Activated CD8-positive, alpha-beta T cell treated with anti-CD3 and anti-CD28 coated beads for 36 hours (primary cell): ENCODE measurements at regions not wholly inside any gene's neighbourhood (a gene's known extent, or its start where the extent isn't known, plus 50 kb on each side); places are given as distances from the start of the nearest gene placed in this dataset.

Source experiments
- ATAC-seq: fragments of 200-7000 bp; cut with Tn5 transposase; one replicate; pipeline ENCODE4 v1.10.0; 2021; ENCODE audit warnings: mild to moderate bottlenecking, moderate library complexity
- CTCF ChIA-PET: fragments of 350-600 bp; sonication (Branson Sonifier 250); formaldehyde crosslinking; loops from one replicate; lab custom pipeline; 2021; ENCODE audit warnings: antibody characterized with exemption; lab: Charles Lee
- POLR2A ChIA-PET: fragments of 350-600 bp; sonication (Branson Sonifier 250); formaldehyde crosslinking; loops from one replicate; lab custom pipeline; 2021; ENCODE audit warnings: antibody characterized with exemption; lab: Charles Lee
- DNase-seq: peaks from one replicate; pipeline ENCODE4 v3.0.0-alpha.2; 2020
- H3K27ac Mint-ChIP-seq: one replicate; pipeline ENCODE4 v1.8.0; 2021; ENCODE audit warnings: mild to moderate bottlenecking, mixed read lengths
- H3K27me3 Mint-ChIP-seq: one replicate; pipeline ENCODE4 v1.8.0; 2021; ENCODE audit warnings: mixed read lengths
- H3K36me3 Mint-ChIP-seq: one replicate; pipeline ENCODE4 v1.8.0; 2021; ENCODE audit warnings: low read depth, mixed read lengths
- H3K4me1 Mint-ChIP-seq: one replicate; pipeline ENCODE4 v1.8.0; 2021; ENCODE audit warnings: low read depth, mixed read lengths
- H3K4me3 Mint-ChIP-seq: one replicate; pipeline ENCODE4 v1.8.0; 2021; ENCODE audit warnings: mild to moderate bottlenecking, moderate library complexity, mixed read lengths
- H3K9me3 Mint-ChIP-seq: one replicate; pipeline ENCODE4 v1.8.0; 2021; ENCODE audit warnings: mixed read lengths
- intact Hi-C: fragments of 100-400 bp; cut with micrococcal nuclease; formaldehyde crosslinking; loops from one replicate; pipeline ENCODE4 v1.10.0; 2022
- TF ChIP-seq, protein P1 (sequence below): fragments of 200-600 bp; IDR thresholded peaks from one replicate; pipeline ENCODE4 v1.8.0; 2022; ENCODE audit warnings: antibody characterized with exemption, mild to moderate bottlenecking

DNA sequence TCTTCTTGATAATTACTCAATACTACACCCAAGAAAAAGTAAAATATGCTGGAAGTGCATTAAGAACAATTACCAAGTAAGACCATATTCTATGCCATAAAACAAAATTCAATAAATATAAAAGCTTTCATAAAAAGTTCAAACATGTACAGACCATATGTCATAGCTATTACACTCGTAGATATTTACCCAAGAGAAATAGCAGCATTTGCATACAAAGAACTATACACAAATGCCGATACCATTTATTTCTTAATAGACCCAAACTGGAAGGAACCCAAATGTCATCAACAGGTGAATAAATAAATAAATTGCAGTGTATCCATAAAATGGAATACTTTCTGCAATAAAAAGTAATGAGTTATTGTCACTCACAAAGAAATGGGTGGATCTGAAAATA, 78.3 kb upstream of the SLC16A7 start:
- ATAC-seq (no peak), DNase-seq (no peak)
- H3K9me3 Mint-ChIP-seq = no peaks in the 10 kb centered on the region
- ChIA-PET CTCF (no interaction called here), POLR2A (no interaction called here)
- no peaks in the 10 kb centered on the region for H3K27me3 Mint-ChIP-seq
- no peak overlapping the region for H3K4me3 Mint-ChIP-seq
- no peak overlapping the region for H3K27ac Mint-ChIP-seq
- TF ChIP-seq, protein P1, sequence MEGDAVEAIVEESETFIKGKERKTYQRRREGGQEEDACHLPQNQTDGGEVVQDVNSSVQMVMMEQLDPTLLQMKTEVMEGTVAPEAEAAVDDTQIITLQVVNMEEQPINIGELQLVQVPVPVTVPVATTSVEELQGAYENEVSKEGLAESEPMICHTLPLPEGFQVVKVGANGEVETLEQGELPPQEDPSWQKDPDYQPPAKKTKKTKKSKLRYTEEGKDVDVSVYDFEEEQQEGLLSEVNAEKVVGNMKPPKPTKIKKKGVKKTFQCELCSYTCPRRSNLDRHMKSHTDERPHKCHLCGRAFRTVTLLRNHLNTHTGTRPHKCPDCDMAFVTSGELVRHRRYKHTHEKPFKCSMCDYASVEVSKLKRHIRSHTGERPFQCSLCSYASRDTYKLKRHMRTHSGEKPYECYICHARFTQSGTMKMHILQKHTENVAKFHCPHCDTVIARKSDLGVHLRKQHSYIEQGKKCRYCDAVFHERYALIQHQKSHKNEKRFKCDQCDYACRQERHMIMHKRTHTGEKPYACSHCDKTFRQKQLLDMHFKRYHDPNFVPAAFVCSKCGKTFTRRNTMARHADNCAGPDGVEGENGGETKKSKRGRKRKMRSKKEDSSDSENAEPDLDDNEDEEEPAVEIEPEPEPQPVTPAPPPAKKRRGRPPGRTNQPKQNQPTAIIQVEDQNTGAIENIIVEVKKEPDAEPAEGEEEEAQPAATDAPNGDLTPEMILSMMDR = no peak
- H3K4me1 Mint-ChIP-seq = peaks cover 5% of the 10 kb centered on the region
- no peaks in the 10 kb centered on the region for H3K36me3 Mint-ChIP-seq
- intact Hi-C loops = no loop called here

DNA sequence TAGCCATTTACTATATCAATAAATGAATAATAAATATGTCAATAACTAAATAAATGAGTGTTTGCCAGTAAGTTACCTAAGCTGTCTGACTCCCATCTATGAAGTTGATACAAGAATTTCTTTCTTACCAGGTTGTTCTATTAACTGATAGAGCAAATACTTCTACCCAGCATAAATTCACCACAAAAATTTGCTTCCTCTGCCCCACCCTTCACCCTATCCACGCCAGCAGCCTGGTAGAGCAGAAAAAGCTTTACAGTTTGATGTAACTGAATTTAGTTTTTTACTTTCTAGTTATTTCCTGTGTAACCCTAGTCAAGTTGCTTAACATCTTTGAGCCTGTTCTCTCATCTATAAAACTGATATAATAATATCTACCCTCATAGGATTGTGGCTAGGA, 94.9 kb upstream of the SLC16A7 start:
- no peak overlapping the region for H3K4me3 Mint-ChIP-seq
- ChIA-PET CTCF (interaction anchor here (1.5 kb wide), 1 partner anchor 307 kb away, joined by 3 read pairs; no protein-coding TSS in a partner anchor), POLR2A (interaction anchor here (1.0 kb wide), 1 partner anchor 95 kb away, joined by 3 read pairs; the partner anchor contains the start of gene SLC16A7)
- peaks cover 2% of the 10 kb centered on the region for H3K27me3 Mint-ChIP-seq
- ATAC-seq = no peak
- H3K36me3 Mint-ChIP-seq = no peaks in the 10 kb centered on the region
- intact Hi-C loops = no loop called here
- no peaks in the 10 kb centered on the region for H3K9me3 Mint-ChIP-seq
- no peak overlapping the region for H3K27ac Mint-ChIP-seq
- no peak for DNase-seq
- peaks cover 15% of the 10 kb centered on the region for H3K4me1 Mint-ChIP-seq
- TF ChIP-seq, protein P1 = no peak

DNA sequence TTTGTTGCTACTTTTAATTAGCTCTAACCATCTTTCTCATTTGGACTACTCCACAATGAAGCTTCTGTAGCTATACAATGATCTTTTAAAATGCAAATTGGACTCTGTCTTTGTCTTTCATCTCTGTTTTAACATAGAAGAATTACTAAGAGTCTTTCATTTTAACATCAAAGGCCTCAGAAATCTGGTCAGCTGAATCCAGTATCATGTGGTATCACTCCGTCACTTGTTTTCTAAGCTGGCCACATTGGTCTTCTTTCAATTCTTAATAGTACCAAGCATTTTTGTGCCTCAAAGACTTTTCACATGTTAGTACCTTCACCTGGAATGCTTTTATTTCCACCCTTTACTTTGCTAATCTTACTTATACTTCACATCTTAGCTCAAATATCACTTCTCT, 95.5 kb upstream of the SLC16A7 start:
- no peak overlapping the region for H3K27ac Mint-ChIP-seq
- DNase-seq (no peak), ATAC-seq (no peak)
- POLR2A ChIA-PET = no interaction called here
- CTCF ChIA-PET = interaction anchor here (1.5 kb wide), 1 partner anchor 308 kb away, joined by 3 read pairs; no protein-coding TSS in a partner anchor
- no peaks in the 10 kb centered on the region for H3K9me3 Mint-ChIP-seq
- peaks cover 2% of the 10 kb centered on the region for H3K27me3 Mint-ChIP-seq
- intact Hi-C loops = no loop called here
- H3K36me3 Mint-ChIP-seq = no peaks in the 10 kb centered on the region
- no peak overlapping the region for H3K4me3 Mint-ChIP-seq
- TF ChIP-seq, protein P1 = no peak
- H3K4me1 Mint-ChIP-seq = peaks cover 15% of the 10 kb centered on the region

DNA sequence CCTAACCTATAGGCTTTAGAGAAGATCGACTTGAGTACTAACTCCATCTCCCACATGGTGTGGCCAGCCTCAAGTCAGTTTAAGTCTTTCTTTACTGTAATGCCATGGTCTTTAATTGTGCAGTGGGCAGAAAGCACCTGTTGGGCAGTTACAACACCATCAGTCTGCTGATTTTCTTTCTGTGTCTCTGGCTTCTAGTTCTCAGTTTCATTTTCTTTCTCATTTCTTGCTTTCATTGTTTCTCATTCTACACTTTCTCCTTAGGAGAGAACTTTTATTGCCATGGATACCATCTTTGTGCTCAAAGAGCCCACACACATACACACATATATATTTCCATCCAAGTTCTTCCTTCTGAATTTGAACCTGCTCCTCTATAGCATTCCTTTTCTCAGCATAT, 96.1 kb upstream of the SLC16A7 start:
- no peak overlapping the region for H3K27ac Mint-ChIP-seq
- H3K36me3 Mint-ChIP-seq = no peaks in the 10 kb centered on the region
- peaks cover 15% of the 10 kb centered on the region for H3K4me1 Mint-ChIP-seq
- intact Hi-C loops = no loop called here
- no peaks in the 10 kb centered on the region for H3K9me3 Mint-ChIP-seq
- ATAC-seq (peak; percentile 61), DNase-seq (no peak)
- POLR2A ChIA-PET = no interaction called here
- CTCF ChIA-PET = no interaction called here
- TF ChIP-seq, protein P1 = no peak
- no peak overlapping the region for H3K4me3 Mint-ChIP-seq
- peaks cover 2% of the 10 kb centered on the region for H3K27me3 Mint-ChIP-seq

DNA sequence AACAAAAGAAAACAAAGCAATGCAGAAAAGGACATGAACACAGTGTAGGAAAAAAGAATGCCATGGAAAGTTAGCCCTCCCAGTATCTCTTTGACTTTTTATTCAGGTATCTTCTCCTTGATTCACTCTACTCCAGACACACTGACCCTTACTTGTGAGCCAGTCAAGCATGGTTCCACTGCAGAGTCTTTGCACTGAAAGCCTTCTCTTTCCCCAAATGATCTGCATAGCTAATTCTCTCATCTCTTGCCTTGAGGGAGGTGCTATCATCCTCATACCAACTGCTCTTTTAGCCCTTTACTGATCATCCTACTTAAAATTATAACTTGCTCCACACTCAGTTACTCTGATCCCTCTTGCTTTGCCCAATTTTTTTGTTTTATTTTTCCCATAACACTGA, 101.2 kb upstream of the SLC16A7 start:
- Mint-ChIP-seq H3K27ac (no peak overlapping the region), H3K27me3 (peaks cover 1% of the 10 kb centered on the region), H3K4me1 (peaks cover 1% of the 10 kb centered on the region), H3K36me3 (no peaks in the 10 kb centered on the region), H3K4me3 (no peak overlapping the region), H3K9me3 (no peaks in the 10 kb centered on the region)
- POLR2A ChIA-PET = interaction anchor here (0.6 kb wide), 1 partner anchor 175 kb away, joined by 3 read pairs; no protein-coding TSS in a partner anchor
- intact Hi-C loops = no loop called here
- DNase-seq = no peak
- no peak for ATAC-seq
- CTCF ChIA-PET = no interaction called here
- TF ChIP-seq, protein P1 = no peak
